Posterior cingulate gyrus (tissue), 11 donors: ENCODE measurements at regions not wholly inside any gene's neighbourhood (a gene's known extent, or its start where the extent isn't known, plus 50 kb on each side); places are given as distances from the start of the nearest gene placed in this dataset.

Experiments used
- DNase-seq, 10 donors: peaks; one replicate each; pipeline versions ENCODE4 v3.0.0 to v3.0.0-alpha.2; 2020 to 2021; ENCODE audit warnings: mixed read lengths in 3 of 10
- intact Hi-C: fragments of 100-400 bp; cut with DNase I; formaldehyde crosslinking; loops from one replicate; pipeline ENCODE4 v1.15.1; 2023

DNA sequence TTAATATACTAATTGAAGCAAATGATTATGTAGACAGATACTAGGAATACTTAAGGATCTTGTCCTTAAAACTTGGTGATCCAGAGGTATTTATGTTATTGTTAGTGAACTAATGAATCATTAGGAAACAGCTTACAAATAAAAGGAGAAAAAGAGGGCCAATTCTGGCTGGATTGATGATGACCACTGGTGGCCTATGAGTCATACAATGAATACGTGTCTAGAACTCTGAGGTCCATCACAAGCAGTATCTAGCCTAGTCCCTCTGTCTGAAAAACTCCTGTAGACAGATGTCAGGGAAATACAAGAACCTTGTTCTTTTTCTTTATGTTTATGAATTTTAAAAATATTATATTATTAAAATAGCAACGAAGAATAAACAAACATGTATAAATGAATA is 51.7 kb upstream of the RTL1 start:
- no peak for DNase-seq
- intact Hi-C loops, result no loop called here

GRCh38 chr14:100962494-100962893 is 59.0 kb upstream of the RTL1 start:
- DNase-seq, result no peak
- intact Hi-C loops, result no loop called here

GRCh38 chr14:100965296-100965695 is 61.8 kb upstream of the RTL1 start:
- intact Hi-C loops, result no loop called here
- DNase-seq, result no peak

DNA sequence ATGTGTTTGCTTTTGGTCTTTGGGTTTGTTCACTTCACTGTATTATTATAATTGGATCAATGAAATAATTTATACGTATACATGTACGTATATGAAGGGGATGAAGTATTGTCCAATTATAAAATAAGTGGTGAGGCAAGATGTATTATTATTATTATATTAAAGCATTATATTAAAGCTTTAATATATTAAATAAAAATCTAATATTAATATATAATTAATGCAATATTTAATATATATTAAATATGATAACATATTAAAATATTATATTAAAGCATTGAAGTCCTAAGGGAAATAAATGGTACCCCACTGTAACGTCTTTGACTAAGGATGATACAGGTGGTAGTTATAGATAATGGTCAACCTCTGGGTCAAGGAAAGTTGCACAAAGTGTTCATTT is 63.7 kb upstream of the RTL1 start:
- intact Hi-C loops, result no loop called here
- no peak for DNase-seq

DNA sequence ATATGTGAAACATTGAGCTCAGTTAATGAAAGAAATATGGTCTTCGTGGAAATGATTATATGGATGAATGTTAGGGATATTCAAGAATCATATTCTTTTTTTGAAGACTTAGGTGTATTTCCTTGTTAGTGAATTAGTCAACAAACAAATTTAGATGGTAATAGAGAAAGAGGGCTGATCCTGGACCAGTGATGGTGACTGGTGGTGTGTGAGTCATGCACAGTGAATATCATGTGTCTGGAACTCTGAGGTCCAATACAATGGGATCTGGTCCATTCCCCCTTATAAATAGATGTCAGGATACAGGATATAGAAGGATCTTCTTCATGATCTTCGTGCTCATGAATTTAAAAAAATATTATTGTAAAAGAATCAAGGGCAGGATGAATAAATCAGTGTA is 64.4 kb upstream of the RTL1 start:
- intact Hi-C loops, result no loop called here
- no peak for DNase-seq

DNA sequence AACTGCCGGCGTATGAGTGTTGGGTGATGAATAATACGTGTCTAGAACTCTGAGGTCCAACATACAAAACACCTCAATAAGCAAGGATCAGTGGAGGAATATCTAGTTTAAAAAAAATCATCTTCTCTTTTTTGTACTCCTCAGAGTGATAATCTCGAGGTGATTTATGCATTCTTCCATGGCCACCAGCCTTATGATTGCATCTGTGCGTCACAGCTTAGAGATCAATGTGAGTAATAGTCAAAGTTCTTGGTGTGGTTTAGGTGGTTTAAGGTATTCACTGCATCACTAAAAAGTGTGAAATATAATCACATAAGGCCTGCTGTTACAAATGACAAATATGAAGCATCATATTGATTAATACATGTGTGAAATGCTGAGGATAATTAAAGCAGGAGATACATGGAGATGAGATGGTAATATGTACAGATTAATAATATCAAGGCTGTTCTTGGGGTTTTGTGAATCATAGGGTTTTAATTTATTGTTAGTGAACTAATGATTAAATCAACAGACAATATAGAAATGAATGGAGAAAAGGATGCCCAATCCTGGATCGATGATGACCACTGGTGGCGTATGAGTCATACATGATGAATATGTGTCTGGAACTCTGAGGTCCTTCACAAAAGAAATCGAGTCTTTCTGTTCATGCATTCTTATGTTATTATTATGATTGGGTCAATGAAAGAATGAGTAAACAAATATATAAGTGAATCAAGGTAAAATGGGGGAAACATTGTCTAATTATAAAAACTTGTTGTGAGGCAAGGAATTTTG is 68.8 kb upstream of the RTL1 start:
- DNase-seq, result no peak
- intact Hi-C loops, result no loop called here

DNA sequence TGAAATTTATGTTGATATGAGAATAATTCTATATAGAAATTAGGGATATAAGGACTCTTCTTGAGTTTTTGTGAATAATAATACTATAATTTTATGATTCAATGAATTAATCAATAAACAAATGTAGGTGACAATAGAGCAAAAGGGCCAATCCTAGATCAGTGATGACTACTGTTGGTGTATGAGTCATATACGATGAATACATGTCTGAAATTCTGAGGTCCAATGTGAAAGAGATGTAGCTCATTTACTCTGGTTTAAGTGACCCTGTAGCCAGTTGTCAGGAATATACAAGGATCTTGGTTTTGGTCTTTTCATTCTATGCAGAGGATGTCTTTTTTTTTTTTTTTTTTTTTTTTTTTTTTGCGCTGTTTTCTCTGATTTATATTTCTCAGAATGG is 72.1 kb upstream of the RTL1 start:
- intact Hi-C loops, result no loop called here
- no peak for DNase-seq

GRCh38 chr14:100979079-100979478 is 75.6 kb upstream of the RTL1 start:
- intact Hi-C loops, result no loop called here
- no peak for DNase-seq

DNA sequence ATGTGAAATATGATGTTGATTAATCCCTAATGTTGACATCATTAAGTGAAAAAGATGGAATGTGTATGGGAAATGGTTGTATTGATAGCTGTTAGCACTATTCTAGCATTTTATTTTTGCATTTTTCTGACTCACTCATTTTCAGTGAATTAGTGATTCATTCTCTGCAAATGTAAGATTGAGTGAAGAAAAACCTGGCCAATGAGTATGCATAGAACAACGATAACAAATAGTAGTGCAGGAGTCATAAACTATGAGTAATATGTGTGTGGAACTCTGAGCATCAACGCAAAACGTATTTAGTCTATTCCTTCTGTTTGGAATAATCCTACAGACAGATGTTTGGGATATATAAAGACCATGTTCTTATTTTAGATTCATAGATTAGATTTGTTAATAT is 76.3 kb upstream of the RTL1 start:
- DNase-seq, result no peak
- intact Hi-C loops, result no loop called here

DNA sequence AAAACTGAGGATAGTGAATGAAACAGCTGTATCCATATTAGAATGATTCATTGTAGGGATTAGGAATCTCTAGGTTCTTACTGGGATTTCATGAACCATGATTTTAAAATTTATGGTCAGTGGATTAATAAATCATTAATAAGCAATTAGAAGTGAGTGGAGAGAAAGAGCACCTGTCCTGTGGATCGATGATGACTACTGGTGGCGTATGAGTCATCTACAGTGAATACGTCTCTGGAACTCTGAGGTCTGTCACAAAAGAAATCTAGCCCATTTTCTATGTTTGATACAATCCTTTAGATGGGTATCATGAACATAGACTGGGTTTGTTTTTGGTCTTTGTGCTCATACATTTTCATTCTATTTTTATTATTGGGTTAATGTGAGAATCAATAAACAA is 77.3 kb upstream of the RTL1 start:
- intact Hi-C loops, result no loop called here
- no peak for DNase-seq

GRCh38 chr14:100981809-100982208 is 78.3 kb upstream of the RTL1 start:
- DNase-seq, result no peak
- intact Hi-C loops, result no loop called here

GRCh38 chr14:100982353-100982752 is 78.8 kb upstream of the RTL1 start:
- intact Hi-C loops, result no loop called here
- no peak for DNase-seq

DNA sequence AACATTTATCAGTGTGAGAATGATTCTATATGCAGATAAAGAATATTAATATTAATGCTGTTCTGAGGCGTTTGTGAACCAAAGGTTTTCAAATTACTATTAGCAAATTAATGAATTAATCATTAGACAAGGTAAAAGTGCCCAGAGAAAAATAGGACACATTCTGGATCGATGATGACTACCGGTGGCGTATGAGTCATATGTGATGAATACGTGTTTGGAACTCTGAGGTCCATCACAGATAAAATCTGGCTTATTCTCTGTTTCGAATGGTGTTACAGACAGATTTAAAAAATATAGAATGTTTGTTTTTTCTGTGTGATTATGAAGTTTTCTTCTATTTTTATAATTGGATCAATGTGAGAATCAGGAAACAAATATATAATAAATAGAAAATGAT is 79.2 kb upstream of the RTL1 start:
- no peak for DNase-seq
- intact Hi-C loops, result no loop called here

DNA sequence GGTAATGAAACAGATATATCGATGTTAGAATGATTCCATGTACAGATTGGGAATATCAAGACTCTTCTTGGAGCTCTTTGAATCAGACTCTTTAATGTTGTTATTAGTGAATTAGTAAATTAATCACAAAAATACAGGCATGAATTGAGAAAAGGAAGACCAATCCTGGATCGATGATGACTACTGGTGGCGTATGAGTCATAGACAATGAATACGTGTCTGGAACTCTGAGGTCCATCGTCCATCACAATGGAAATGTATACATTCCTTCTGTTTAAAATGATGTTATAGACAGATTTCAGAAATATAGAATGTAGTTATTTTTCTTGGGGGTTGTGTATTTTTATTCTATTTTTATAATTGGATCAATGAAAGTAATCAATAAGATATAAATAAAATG is 80.2 kb upstream of the RTL1 start:
- no peak for DNase-seq
- intact Hi-C loops, result no loop called here

DNA sequence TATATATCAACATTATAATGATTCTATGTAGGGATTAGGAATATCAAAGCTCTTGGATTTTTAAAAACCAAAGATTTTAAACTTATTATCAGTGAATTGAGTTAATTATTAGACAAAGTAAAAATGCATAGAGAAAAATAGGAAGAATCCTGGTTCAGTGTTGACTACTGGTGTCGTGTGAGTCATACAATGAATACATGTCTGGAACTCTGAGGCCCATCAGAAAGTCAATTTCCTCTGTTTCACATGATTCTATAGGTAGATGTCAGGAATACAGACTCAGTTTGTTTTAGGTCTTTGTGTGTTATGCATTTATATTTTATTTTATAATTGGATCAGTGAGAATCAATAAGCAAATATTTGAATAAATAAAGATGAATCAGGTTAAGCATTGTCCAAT is 84.5 kb upstream of the RTL1 start:
- intact Hi-C loops, result no loop called here
- DNase-seq, result no peak

DNA sequence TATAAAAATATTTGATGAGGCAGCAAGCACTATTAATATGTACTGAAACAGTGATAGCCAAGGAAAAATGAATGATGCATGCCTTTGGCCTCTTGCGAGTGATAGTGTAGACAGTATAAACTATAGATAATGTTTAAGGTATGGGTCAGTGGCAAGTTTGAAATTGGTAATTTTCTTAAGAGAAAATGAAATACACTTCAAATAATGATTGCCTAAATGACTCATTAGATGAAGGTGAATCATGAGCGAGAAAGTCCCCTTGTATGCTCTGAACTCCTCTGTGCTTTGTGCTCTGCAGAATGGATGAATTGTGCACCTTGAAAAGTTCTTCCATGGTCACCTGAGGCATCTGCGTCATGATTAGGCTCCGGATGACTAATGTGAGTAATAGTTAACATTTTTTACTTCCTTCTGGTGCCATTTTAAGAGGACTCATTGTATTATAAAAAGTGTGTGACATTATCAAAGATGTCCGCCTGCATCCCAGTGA is 84.9 kb upstream of the RTL1 start:
- intact Hi-C loops, result no loop called here
- no peak for DNase-seq

DNA sequence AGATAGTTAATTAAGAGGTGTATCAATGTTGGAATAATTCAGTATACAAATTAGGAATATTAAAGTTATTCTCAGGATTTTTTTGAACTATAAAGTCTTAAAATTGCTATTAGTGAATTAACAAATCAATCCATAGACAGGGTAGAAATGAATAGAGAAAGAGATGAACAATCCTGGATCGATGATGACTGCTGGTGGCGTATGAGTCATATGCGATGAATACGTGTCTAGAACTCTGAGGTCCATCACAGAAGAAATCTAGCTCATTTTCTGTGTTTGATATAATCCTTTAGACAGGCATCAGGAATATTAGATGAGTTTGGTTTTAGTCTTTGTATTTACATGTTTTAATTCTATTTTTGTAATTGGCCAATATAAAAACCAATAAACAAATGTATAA is 85.4 kb upstream of the RTL1 start:
- intact Hi-C loops, result no loop called here
- no peak for DNase-seq

DNA sequence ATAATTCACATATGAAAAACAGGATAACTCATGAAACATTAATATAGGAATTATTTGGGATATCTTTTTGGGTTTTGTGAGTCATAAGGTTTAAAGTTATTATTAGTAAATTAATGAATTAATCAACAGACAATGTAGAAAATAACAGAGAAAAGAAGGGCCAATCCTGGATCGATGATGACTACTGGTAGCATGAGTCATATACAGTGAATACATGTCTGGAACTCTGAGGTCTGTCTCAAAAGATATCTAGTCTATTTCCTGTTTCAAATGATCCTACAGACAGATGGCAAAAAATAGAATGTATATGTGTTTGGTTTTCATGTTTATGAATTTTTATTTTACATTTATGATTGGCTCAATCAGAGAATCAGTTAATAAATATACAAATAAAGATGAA is 86.4 kb upstream of the RTL1 start:
- intact Hi-C loops, result no loop called here
- no peak for DNase-seq

- DNase-seq, result no peak
- intact Hi-C loops, result no loop called here
These were observed 90.6 kb upstream of the RTL1 start for GRCh38 chr14:100994082-100994481.

DNA sequence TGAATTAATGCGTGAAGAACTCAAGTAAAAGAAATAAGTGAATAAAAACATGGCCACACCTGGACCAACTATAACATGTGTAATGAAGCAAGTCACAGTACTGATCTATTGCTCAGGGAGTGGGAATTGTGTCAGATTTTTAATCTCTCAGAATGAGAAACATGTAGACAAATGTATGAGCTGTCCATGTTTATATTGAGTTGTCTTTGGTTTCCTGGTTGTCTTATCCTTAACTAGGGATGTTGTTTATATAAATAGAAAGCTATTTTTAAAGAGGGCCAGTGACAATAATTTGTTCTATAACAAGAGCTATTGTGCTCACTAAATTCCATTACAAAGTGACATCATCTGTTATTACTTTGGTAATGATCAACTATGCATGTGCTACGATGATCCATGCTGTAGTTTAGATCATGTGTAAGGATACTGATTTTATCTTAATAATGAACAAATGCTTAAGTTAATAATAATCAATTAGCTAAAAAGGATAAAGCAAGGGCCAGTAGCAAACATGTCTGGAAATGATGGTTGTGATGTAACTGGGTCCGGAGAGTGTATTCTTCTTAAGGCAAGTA is 91.3 kb upstream of the RTL1 start:
- no peak for DNase-seq

GRCh38 chr14:101000711-101001250 is 97.3 kb upstream of the RTL1 start:
- intact Hi-C loops, result no loop called here
- DNase-seq, result no peak

More for the DNA sequence above, 91.3 kb upstream of the RTL1 start:
- intact Hi-C loops, result no loop called here
